GM18502 (cell line): ENCODE measurements at regions not wholly inside any gene's neighbourhood (a gene's known extent, or its start where the extent isn't known, plus 50 kb on each side); places are given as distances from the start of the nearest gene placed in this dataset.
A peak's percentile ranks its signal among the peaks of the same experiment; 100 is the strongest.

Experiments
- ATAC-seq: cut with Tn5 transposase; IDR thresholded peaks from one replicate; pipeline ENCODE4 v1.9.1; 2021; ENCODE audit warnings: mild to moderate bottlenecking; ENCODE audit not compliant: unreplicated experiment, poor library complexity

DNA sequence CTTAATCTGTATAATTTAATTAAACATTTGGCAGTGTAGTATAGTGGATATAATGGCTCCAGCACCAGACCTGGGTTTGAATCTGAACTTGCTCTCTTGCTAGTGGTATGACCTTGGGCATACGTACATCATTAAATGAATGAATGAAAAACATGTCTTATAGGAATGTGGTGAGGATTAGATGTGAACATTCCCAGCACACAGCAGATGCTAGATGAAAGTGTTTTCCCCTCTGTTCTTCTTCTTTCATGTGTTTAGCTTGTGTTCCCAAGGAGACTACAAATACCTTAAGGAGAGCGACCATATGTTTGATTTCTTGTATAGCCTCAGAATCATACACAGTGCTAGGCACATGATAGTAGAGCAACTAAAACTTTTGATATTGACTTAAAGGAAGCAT is 56.5 kb downstream of the CT47B1 start:
- no peak for ATAC-seq

DNA sequence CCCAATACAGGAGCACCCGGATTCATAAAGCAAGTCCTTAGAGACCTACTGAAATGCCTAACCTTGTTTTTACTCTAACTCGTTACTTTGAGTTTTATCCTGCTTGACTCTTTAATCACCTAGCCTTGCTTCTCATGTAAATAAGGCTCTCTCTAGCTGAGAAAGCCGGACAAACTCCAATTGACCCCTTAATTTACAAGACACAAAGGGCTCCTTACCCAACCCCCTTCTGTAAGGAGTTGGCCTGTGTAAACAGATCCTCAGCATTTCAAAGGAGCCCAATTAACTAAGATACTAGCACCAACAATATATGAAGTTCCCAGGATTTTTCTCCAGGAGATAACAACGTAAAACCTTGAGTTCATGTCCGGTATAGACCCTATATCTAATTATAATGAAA is 61.7 kb downstream of the CT47B1 start:
- no peak for ATAC-seq

DNA sequence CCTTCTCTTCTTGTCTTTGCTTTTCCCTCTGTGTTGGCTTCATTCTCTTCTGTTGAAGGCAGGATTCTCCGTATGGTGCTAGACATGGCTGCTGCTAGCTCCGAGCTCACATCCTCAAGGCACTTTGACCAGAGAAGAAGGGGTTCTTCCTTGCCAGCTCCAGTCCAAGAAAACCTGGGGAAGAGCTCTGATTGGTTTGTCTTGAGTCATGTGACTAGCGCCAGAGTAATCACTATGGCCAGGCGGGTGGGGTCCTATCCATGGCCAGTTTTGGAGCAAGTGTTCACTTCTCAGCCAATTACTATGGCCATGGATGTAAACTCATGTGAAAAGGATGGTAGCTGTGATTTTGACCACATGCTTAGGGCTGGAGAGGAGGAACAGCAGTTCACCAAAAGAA is 74.2 kb downstream of the CT47B1 start:
- no peak for ATAC-seq

DNA sequence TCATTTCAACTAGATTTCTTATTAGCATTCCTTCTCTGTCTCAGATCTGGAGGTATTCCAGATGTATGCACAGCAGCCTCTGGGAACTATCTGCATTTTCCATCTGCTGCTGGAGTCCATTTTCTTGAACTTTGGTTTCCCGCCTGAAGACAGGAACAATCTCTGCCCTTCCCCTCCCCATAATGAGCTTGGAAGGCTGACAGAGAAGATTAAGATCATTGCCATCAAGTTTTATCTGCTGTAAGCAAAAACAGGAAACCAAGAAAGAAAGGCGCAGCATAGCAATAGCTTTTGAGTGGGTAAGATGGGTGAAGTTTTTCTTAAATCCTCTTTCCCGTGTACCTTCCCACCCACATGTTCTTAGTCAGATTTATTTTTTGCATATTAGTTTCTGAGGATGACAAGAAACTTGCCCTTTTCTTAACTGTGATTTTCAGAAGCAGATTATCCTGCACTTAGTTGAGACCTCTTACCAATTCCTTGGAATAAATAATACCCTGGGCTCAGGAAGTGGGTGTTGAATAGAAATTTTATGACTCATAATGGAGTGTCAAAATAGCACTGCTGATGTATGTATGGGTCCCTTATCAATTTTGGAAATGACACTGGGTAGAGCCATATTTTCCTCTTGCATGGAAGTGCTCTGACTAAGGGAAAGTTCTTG is 78.3 kb downstream of the CT47B1 start:
- ATAC-seq, result peak; percentile 40

DNA sequence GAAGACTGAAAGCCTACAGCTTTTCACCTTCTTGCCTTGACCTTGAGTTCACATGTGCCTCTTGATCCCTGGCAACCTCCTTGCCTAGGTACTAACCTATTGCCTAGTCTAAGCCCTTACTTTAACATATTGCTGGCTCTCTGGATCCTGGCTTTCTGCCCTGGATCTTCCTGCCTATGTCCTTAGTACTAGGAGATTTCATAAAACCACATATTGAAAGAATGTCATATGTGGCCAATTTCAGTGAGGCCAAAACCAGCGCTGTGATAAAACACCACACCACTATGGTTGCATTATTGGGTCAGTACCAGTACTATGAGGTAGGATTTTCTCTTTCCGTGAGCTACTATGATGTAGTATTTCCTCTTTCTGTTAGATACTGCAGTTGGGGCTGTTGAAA is 80.4 kb downstream of the CT47B1 start:
- ATAC-seq, result no peak

DNA sequence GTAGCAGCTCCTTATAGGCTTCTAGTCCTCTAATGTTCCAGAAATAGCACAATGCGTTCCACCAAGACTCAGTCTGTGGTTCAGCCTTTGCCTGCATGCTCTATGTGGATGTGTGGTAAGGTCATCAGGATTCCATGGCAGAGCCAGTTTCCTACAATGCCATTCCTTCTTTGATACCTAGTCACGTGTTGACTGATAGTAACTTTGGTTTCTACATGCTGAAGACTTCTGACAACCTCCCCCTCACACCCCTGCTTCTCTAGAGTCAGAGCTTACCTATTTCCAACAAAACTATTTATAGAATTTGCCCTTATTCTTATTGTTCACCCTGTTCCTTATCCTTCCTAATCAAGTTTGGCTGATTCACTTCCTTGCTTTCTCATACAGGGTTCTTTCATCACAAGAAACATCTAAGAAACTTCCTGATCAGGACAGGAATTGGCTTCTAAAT is 81.1 kb downstream of the CT47B1 start:
- ATAC-seq, result no peak

DNA sequence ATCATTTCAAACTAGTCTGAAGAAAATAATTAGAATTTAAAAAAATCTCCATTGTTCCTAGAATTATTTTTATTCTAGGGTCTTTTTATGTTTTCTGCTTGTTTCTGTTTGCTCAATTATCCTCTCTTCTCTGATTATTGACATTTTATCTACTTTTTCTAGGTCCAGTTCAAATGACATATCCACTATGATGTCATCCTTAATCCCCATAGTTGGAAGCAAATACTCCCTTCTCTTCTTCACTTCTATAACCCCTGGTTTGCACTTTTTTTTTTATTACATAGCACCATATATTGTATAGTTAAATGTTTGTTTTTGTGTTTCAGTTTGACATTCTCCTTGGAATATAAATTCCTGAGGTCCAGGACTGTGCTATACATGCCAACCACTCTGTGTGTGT is 82.6 kb downstream of the CT47B1 start:
- ATAC-seq, result no peak

DNA sequence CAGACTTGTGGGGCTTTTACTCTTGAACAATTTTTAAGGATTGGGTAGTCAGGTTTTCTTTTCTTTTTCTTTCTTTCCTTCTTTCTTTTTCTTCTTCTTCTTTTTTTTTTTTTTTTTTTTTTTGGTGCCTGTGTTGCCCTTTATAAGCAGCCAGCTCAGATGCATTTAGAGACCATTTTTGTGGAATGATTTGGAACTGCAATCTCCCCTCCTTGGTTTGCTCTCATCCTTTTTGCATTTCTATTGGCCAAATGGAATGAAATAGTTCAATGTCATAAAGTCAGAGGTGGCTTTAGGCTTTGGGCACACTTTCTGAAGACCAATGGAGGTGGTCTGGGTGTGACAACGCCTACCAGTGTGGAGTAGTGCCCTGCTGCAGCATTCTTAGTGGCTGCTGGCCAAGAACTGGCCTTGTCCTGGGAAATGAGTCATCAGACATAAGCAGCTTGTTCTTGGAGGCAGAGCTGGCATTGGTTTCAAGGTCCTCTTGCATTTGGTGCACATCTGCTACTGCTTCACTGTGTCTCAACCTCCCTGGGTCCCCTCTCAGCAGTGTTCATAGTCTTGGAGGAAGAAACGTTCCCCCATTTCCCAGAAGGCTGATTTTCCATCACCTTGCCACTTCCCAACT is 84.5 kb downstream of the CT47B1 start:
- no peak for ATAC-seq

DNA sequence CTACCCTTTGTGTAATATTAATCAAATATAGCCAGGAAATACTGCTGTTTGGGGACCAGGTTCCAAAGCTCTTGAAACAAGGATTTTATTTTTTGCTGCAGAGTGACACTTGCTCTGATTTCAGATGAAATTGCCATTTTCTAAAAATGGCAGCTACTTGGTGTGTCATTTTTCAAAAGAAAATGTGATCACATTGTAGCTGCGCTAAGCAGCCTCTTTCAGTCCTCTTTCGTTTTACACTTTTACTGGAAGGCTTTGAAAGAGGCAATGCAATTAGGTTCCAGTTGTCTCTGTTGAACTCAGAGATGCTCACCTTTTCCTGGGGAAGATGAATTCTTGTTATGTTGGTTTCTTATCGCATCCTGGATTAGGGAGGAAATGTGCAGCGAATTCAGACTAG is 85.1 kb downstream of the CT47B1 start:
- ATAC-seq, result no peak

DNA sequence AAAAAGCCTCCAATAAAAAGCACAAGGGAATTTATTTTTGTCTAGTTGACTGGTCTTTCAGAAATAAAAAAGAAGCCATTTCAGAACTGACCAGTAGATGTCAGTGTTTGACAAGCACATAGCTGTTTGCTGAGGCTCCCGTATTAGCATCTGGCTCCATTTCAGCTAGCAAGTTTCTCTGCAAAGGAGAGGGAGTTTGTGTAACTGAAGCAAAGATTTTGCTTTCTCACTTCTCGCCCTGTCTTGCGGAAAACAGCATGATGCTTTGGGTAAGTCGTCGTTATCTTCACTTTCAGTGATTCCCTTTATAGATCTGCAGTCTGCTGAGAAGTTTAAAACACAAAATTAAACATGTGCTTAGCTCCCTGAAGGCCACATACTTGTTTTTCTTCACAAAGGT is 85.5 kb downstream of the CT47B1 start:
- ATAC-seq, result peak; percentile 85

DNA sequence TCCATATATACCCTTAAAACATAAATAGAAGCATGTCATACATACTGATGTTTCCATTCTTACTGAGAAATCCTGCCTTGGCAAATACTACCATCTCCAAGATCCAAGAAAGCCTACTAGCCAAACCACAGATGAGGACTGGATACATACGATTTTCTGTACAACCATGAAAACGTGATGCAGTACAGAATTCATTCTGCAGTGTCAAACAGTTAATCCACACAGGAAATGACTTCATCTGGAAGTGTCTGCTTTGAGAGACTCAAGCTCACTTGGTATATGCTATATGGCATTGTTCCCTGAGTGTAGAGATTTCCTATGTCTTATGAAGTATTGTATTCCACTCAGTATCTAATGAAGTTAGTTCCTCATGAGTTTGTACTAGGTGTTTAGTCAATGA is 94.3 kb downstream of the CT47B1 start:
- no peak for ATAC-seq

DNA sequence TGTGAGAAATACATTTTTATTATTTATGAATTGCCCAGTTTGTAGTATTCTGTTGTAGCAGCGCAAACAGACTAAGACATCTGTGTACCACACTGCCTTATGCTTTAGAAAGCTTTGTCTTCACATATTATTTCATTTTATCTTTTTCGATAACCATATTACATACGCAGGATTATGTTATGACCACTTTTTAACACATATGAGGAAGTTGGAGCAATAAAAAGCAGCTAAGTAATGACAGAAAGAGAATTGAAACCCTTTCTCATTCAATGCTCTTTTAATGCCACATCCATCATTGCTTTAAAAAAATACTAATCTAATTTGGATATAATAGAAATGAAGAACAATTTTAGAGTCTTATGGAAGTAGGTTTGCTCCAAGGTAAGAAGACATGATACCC is 99.7 kb downstream of the CT47B1 start:
- no peak for ATAC-seq

DNA sequence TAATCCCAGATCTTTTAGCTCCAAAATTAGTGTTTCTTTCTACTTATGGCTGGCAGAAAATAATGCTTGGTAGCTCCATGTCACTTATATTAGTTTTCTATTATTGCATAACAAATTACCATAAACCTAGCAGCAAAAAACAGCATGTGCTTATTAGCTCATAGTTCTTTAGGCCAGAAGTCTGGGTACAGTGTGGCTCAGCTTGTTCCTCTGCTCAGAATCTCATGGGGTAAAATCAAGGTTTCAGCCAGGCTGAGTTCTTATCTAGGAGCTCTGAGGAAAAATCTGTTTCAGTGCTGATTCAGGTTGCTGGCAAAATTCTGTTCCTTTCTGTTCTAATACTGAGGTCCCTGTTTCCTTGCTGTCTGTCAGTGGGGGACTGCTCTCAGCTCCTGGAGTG is 101.1 kb downstream of the CT47B1 start:
- ATAC-seq, result no peak

DNA sequence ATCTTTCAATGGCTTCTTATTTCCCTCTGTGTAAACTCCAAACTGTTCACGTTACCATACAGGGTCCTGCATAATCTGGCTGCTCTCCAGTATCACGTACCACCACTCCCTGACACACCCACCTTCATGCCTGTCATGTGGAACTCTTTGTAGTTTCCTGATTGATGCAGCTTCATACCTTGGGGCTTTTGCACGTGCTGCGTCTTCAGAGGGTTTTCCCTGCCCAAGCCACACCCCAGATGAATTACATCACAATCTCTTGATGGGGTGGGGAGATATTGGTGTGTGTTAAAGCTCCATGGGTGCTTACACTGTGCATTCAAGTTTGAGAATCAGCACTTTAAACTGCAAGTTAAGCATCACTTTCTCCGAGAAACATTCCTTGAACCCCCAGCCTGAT is 101.9 kb downstream of the CT47B1 start:
- no peak for ATAC-seq

DNA sequence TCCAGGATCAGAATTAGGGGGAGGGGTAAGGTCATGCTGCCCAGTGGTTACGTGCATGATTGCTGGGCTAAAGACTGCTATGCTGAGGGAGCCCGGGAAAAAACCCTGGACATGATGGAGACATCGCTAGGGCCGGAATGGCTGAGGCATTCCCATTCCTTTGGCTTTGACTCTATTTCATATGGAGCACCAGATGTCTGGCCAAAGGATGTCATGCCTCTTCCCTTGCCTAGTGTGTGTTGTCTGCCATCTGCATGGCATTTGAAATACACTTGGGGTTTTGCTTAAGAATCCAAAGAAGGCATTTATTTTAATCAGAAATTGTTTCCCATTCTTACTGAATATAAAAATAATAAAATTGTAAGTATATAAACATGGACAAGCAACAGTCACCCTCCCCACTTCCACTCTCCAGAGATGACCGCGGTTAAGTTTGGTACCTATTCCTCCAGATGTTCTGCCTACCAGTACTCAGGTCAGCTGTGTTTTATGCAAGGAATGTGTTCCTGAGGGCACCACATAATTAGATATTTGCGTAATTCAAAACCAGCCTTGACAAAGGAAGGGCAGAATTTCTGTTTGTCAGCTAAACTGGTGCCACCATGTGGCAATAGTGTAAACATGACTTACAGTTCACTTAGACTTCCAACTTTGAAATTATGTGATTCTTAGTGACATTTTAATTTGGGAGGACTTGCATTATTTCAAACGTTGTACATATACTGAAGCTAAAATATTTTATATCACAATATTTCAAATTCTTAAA is 105.9 kb downstream of the CT47B1 start:
- peak; percentile 68 for ATAC-seq

DNA sequence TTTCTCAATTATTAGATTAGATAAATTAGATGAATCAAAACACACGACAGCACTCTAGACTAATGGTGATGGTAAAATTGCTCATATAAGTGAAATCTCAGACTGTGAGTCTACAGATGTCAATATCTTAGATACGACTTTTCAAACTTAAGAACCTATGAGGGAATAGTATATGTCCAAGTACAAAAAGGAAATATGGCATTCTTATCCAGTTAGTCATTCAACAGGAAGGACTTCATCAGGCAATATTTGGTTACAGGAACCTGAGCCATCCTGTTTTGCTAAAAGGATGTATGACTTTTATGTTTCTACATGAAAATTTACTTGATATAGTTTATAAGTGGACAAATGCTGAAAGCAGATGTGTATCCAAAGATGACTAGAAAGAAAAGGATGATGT is 107.0 kb downstream of the CT47B1 start:
- ATAC-seq, result no peak

DNA sequence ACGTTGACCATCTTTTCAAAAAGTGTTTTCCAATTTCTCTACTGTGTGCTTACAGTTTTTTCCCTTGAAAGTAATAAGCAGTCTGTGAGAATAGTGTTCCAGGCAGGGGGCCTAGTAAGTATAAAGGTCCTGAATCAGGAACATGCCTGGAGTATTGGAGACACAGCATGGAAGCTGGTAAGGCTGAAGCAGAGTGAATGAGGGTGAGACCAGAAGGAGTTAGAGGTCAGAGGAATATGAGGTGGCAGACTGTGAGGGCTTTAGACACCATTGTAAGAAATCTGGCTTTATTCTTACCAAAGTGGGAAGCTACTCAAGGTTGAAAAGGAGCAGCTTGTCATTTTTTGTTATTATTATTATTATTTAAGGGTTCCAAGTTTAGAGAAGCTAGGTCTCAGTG is 107.4 kb downstream of the CT47B1 start:
- no peak for ATAC-seq

DNA sequence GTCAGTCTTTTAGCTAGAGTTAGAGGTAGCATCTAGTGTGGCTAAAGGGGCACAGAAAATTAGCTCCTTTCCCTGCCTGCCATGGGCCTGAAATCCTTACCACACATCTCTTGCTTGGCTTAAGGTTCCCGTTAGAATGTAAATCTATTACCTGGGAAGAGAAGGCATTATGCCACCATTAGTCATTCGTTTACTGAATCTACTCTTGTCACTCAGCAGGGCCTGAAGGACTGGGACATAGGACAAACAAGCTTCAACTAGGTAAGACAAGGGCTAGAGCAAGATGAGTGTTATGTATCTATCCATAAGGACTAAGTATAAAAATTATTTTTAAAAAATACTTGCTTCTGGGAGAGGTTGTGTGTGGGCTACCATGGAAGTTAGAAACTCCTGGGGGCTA is 112.4 kb downstream of the CT47B1 start:
- ATAC-seq, result no peak

DNA sequence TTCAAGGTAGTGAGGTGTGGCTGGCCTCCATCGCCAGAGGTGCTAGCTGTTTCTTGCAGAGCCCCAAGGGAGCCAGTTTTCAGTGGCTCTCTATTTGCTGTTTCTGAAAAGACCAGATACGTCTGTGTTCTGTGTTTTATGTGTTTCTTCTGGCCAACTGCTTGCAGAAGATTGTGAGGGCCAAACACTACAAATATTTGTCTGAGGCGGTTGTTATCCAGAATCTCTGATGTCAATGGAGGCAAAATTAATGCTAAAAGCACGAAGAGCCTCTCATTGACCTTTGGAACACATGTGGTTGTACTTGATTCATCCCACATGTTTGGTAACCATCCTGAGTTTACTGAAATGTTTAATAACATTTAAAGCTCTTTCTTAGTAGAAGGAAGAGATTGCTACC is 113.9 kb downstream of the CT47B1 start:
- ATAC-seq, result no peak

DNA sequence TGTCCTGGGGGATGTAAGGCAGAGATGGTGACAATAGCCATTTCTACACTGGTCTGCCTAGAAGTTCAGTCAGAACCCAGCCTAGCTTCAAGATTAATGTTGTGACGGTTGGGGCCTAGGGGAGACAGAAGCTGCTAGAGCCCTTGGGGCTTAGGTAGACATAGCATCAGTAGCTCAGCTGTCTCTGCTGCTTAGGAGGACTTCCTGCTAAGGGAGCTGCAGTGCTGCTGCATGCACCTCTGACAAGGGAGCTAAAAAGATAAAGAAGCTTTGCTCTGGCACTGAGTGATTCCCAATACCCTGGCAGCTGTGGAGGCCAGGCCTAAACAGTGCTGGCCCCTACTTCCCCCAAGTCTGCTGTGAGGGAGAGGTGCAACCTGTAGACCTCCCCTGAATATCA is 116.0 kb downstream of the CT47B1 start:
- no peak for ATAC-seq

DNA sequence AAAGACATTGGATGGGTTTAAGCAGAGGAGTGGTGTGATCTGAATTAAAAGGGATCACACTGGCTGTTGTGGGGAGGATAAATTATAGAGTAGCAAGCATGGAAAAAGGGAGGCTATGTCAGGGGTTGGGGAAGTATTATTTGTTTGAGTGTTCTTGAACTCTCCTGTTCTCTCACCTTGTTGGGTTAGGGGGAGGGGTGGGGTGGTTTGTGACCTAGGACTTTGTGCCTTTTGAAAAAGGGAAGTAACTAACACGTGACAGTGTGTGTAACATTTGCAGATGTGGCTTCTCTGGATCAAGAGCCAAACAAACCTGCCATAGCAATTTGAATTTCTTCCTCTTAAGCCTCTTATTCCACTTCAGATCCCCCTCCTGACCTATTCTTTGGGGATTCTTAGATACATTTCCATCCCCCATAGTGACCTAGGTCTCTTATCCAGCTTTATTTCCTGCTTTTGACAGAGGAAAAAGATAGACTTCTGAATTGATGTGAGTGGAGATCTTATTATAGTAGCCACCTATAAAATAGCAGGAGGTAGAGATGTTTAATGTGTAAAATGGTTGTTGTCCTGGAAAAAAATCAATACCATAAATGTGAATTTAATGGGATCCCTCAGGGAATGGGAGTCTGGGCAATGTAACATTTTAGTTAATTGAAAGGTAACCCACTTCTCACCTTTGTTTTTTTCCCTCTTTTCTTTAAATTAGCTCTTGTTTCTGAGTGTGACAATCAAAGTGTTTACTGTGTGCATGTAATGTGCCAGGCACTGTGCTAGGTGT is 120.4 kb downstream of the CT47B1 start:
- ATAC-seq, result peak; percentile 77
